Esophagus squamous epithelium (tissue), 4 donors: ENCODE measurements at regions not wholly inside any gene's neighbourhood (a gene's known extent, or its start where the extent isn't known, plus 50 kb on each side); places are given as distances from the start of the nearest gene placed in this dataset.

Experiments
- POLR2A ChIP-seq, 4 donors: fragments of 450-650 bp; IDR thresholded peaks; one replicate each; pipeline ENCODE4 v1.6.1; 2017; ENCODE audit warnings: antibody characterized with exemption in 4 of 4, mild to moderate bottlenecking in 4 of 4, moderate library complexity in 3 of 4
- TF ChIP-seq, protein P1 (sequence below), 6 experiments: fragments of 450-650 bp in 4 of 6; fragments of 200-600 bp in 2 of 6; sonication (generic) in 2 of 6; IDR thresholded peaks; one replicate each; pipeline ENCODE4 v1.5.1; 2016 to 2019; ENCODE audit warnings: antibody characterized with exemption in 6 of 6, mild to moderate bottlenecking in 4 of 6, moderate library complexity in 4 of 6

DNA sequence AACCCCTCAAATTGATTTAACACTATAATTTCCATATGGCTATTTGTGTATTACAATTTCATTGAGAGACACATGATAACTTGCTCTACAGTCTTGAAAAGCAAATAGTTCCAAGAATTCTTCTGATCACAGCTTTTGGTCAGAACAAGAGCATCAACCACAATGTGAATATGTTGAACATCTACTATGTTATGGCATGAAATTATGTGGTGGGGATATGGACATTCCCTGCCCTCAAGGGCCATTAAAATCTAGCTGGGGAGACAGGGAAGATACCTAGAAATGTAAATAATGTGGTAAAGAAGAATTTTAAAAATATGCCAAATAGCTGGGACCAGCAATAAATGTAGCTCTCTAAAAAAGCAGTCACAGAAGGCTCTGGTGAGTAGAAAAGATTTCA, 262.2 kb downstream of the FZD1 start:
- TF ChIP-seq, protein P1, sequence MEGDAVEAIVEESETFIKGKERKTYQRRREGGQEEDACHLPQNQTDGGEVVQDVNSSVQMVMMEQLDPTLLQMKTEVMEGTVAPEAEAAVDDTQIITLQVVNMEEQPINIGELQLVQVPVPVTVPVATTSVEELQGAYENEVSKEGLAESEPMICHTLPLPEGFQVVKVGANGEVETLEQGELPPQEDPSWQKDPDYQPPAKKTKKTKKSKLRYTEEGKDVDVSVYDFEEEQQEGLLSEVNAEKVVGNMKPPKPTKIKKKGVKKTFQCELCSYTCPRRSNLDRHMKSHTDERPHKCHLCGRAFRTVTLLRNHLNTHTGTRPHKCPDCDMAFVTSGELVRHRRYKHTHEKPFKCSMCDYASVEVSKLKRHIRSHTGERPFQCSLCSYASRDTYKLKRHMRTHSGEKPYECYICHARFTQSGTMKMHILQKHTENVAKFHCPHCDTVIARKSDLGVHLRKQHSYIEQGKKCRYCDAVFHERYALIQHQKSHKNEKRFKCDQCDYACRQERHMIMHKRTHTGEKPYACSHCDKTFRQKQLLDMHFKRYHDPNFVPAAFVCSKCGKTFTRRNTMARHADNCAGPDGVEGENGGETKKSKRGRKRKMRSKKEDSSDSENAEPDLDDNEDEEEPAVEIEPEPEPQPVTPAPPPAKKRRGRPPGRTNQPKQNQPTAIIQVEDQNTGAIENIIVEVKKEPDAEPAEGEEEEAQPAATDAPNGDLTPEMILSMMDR (IDR thresholded peaks at IDR 0.05), result no peak
- TF ChIP-seq POLR2A (IDR thresholded peaks at IDR 0.05), result no peak
